Right lobe of liver (tissue), 4 donors: ENCODE measurements at regions not wholly inside any gene's neighbourhood (a gene's known extent, or its start where the extent isn't known, plus 50 kb on each side); places are given as distances from the start of the nearest gene placed in this dataset.

ENCODE experiments used
- CTCF ChIP-seq, 4 donors: fragments of 200-600 bp in 3 of 4; fragments of 450-650 bp in 1 of 4; IDR thresholded peaks; one replicate each; pipeline versions ENCODE4 v1.5.1 to v1.8.0; 2016 to 2022; ENCODE audit warnings: antibody characterized with exemption in 4 of 4, mild to moderate bottlenecking in 2 of 4
- POLR2A ChIP-seq: fragments of 450-650 bp; IDR thresholded peaks from one replicate; pipeline ENCODE4 v1.6.1; 2017; ENCODE audit warnings: antibody characterized with exemption, mild to moderate bottlenecking
- donor health status: DM: no; HTN: no; CAD: no.
- donor health status: DM: no; HTN: no; CAD: no.
- donor health status: DM: no; HTN: yes; CAD: no.

GRCh38 chrX:30493348-30493747 lies 84.2 kb downstream of the TASL start:
- TF ChIP-seq CTCF (IDR thresholded peaks at IDR 0.05) (no peak), POLR2A (no peak)
